GM23248 (cell line): ENCODE measurements at regions not wholly inside any gene's neighbourhood (a gene's known extent, or its start where the extent isn't known, plus 50 kb on each side); places are given as distances from the start of the nearest gene placed in this dataset.

Experiments used
- DNase-seq: peaks from one replicate; pipeline ENCODE4 v3.0.0-alpha.2; 2015
- H2AFZ ChIP-seq: fragments of 200-600 bp; sonication (generic); 2 replicates; pipeline ENCODE4 v1.6.1; 2016; ENCODE audit warnings: antibody characterized with exemption
- H3F3A ChIP-seq: fragments of 200-600 bp; sonication (generic); 2 replicates; pipeline ENCODE4 v1.6.1; 2016; ENCODE audit warnings: mild to moderate bottlenecking, antibody characterized with exemption, mixed run types; ENCODE audit not compliant: insufficient read depth
- H3K27ac ChIP-seq: fragments of 200-600 bp; sonication (generic); 2 replicates; pipeline ENCODE4 v1.5.1; 2016; ENCODE audit warnings: mild to moderate bottlenecking
- H3K27me3 ChIP-seq: fragments of 200-600 bp; sonication (generic); replicated peaks from 2 replicates; pipeline ENCODE4 v1.6.1; 2016; ENCODE audit warnings: mild to moderate bottlenecking; ENCODE audit not compliant: insufficient read depth
- H3K36me3 ChIP-seq: fragments of 200-600 bp; sonication (generic); 2 replicates; pipeline ENCODE4 v1.6.1; 2016; ENCODE audit warnings: low read depth, mild to moderate bottlenecking
- H3K4me1 ChIP-seq: fragments of 200-600 bp; sonication (generic); 2 replicates; pipeline ENCODE4 v1.6.1; 2016; ENCODE audit warnings: mild to moderate bottlenecking; ENCODE audit not compliant: insufficient read depth
- H3K4me2 ChIP-seq: fragments of 200-600 bp; sonication (generic); one replicate; pipeline ENCODE4 v1.6.1; 2016; ENCODE audit warnings: mild to moderate bottlenecking; ENCODE audit not compliant: unreplicated experiment
- H3K4me3 ChIP-seq: fragments of 200-600 bp; sonication (generic); 2 replicates; pipeline ENCODE4 v1.5.1; 2016; ENCODE audit warnings: mild to moderate bottlenecking
- H3K79me2 ChIP-seq: fragments of 200-600 bp; sonication (generic); 2 replicates; pipeline ENCODE4 v1.6.1; 2016; ENCODE audit warnings: mild to moderate bottlenecking; ENCODE audit not compliant: insufficient read depth
- H3K9ac ChIP-seq: fragments of 200-600 bp; sonication (generic); 2 replicates; pipeline ENCODE4 v1.6.1; 2016; ENCODE audit warnings: mild to moderate bottlenecking
- H3K9me2 ChIP-seq: fragments of 200-600 bp; sonication (generic); 2 replicates; pipeline ENCODE4 v1.6.1; 2016; ENCODE audit warnings: mixed run types, mild to moderate bottlenecking, moderate library complexity; ENCODE audit not compliant: insufficient read depth
- H3K9me3 ChIP-seq: fragments of 200-600 bp; sonication (generic); one replicate; pipeline ENCODE4 v1.6.1; 2017; ENCODE audit warnings: low read depth
- H4K20me1 ChIP-seq: fragments of 200-600 bp; sonication (generic); 2 replicates; pipeline ENCODE4 v1.6.0; 2016; ENCODE audit not compliant: insufficient read depth
- EZH2 ChIP-seq: fragments of 200-600 bp; sonication (generic); IDR thresholded peaks from 2 replicates; pipeline ENCODE4 v1.6.1; 2018; ENCODE audit warnings: antibody characterized with exemption, mild to moderate bottlenecking; ENCODE audit not compliant: insufficient read depth, poor library complexity, severe bottlenecking
- EZH2phosphoT487 ChIP-seq: fragments of 200-600 bp; sonication (generic); IDR thresholded peaks from 2 replicates; pipeline ENCODE4 v1.6.1; 2018; ENCODE audit warnings: antibody characterized with exemption, moderate library complexity, mild to moderate bottlenecking, low read depth; ENCODE audit not compliant: insufficient read depth
- WGBS, 2 experiments: methylation state at CpG; one replicate each; pipeline ENCODE4 v1.1.6; 2015 to 2017; ENCODE audit warnings: low lambda C conversion rate in 2 of 2, low coverage in 1 of 2; ENCODE audit errors: missing lambda C conversion rate in 2 of 2; 5-methylcytosine and 5-hydroxymethylcytosine counted together
- in situ Hi-C: fragments of 300-500 bp; cut with MboI; formaldehyde crosslinking; loops from 2 replicates; pipeline ENCODE4 v1.15.0; 2020

DNA sequence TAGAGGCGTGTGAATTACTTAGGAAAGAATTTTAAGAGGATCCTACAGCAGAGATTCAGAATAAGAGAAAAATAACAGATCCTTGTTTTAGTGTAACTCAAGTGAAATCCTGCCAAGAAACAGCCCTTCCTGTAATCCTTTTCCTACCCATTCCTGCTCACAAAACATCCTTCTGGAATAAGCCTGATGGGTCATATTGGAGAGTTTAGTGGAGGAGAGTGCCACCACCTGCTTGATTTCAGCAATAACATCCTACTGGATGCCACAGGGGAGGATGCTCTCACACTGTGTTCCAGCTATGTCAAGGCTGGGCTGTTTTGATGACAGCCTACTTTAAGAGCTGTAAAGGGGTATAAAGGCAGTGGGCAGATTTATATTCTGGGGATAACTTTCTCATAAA, 54.8 kb upstream of the CCDC178 start:
- no peak overlapping the region for H2AFZ ChIP-seq
- 0 out of 2 replicates have a peak, but pooled peaks cover 3% of the 10 kb centered on the region for H3K27me3 ChIP-seq
- WGBS, 2 experiments, result 0 to 14% methylated on average over 1 of the region's 1 CpG
- no peaks in the 10 kb centered on the region for H3K9me2 ChIP-seq
- no peak overlapping the region for H3K9ac ChIP-seq
- H3F3A ChIP-seq, result no peaks in the 10 kb centered on the region
- no peak overlapping the region for H3K4me2 ChIP-seq
- in situ Hi-C loops, result no loop called here
- H3K4me3 ChIP-seq, result no peak overlapping the region
- peak; percentile 5 for DNase-seq
- no peaks in the 10 kb centered on the region for H3K36me3 ChIP-seq
- no peaks in the 10 kb centered on the region for H4K20me1 ChIP-seq
- H3K27ac ChIP-seq, result no peak overlapping the region
- no peaks in the 10 kb centered on the region for H3K4me1 ChIP-seq
- TF ChIP-seq EZH2 (no peak), EZH2phosphoT487 (no peak)
- no peaks in the 10 kb centered on the region for H3K9me3 ChIP-seq
- H3K79me2 ChIP-seq, result no peaks in the 10 kb centered on the region
